Left kidney (tissue), 1 donor: ENCODE measurements at regions not wholly inside any gene's neighbourhood (a gene's known extent, or its start where the extent isn't known, plus 50 kb on each side); places are given as distances from the start of the nearest gene placed in this dataset.
"Not testable (repeated sequence)": the region's sequence is repeated elsewhere in the genome, so short reads cannot be mapped to it uniquely, and the experiment has no call there.

Source experiments
- DNase-seq: peaks from one replicate; pipeline ENCODE4 v3.0.0-alpha.2; 2013

- no peak for DNase-seq
These were observed 204.3 kb downstream of the DMRTA1 start for GRCh38 chr9:22650946-22651345.

GRCh38 chr9:22654833-22655232, 208.2 kb downstream of the DMRTA1 start:
- no peak for DNase-seq

GRCh38 chr9:22657713-22658112, 211.1 kb downstream of the DMRTA1 start:
- no peak for DNase-seq

GRCh38 chr9:22658484-22658883, 211.9 kb downstream of the DMRTA1 start:
- not testable (repeated sequence) for DNase-seq

GRCh38 chr9:22682536-22682935, 235.9 kb downstream of the DMRTA1 start:
- no peak for DNase-seq

GRCh38 chr9:22682961-22683699, 236.5 kb downstream of the DMRTA1 start:
- DNase-seq, result no peak

- no peak for DNase-seq
These were observed 237.1 kb downstream of the DMRTA1 start for GRCh38 chr9:22683700-22684075.

GRCh38 chr9:22693156-22693555, 246.5 kb downstream of the DMRTA1 start:
- no peak for DNase-seq

GRCh38 chr9:22700171-22700570, 253.5 kb downstream of the DMRTA1 start:
- DNase-seq, result no peak

- no peak for DNase-seq
These were observed 272.0 kb downstream of the DMRTA1 start for GRCh38 chr9:22718653-22719052.

- no peak for DNase-seq
These were observed 275.9 kb downstream of the DMRTA1 start for GRCh38 chr9:22722492-22722891.

- no peak for DNase-seq
These were observed 285.2 kb downstream of the DMRTA1 start for GRCh38 chr9:22731786-22732185.

GRCh38 chr9:22739712-22740111, 293.1 kb downstream of the DMRTA1 start:
- no peak for DNase-seq

- DNase-seq, result no peak
These were observed 294.2 kb downstream of the DMRTA1 start for GRCh38 chr9:22740781-22741180.

GRCh38 chr9:22742401-22742800, 295.8 kb downstream of the DMRTA1 start:
- no peak for DNase-seq

GRCh38 chr9:22773501-22774220, 327.0 kb downstream of the DMRTA1 start:
- no peak for DNase-seq

GRCh38 chr9:22790329-22790728, 343.7 kb downstream of the DMRTA1 start:
- no peak for DNase-seq

- no peak for DNase-seq
These were observed 362.3 kb downstream of the DMRTA1 start for GRCh38 chr9:22808876-22809275.

- DNase-seq, result no peak
These were observed 362.7 kb downstream of the DMRTA1 start for GRCh38 chr9:22809371-22809770.

GRCh38 chr9:22813529-22813928, 366.9 kb downstream of the DMRTA1 start:
- peak; percentile 14 for DNase-seq

- no peak for DNase-seq
These were observed 368.6 kb downstream of the DMRTA1 start for GRCh38 chr9:22815246-22815645.

GRCh38 chr9:22817181-22817580, 370.6 kb downstream of the DMRTA1 start:
- no peak for DNase-seq

- DNase-seq, result no peak
These were observed 382.6 kb downstream of the DMRTA1 start for GRCh38 chr9:22829236-22829635.

- DNase-seq, result no peak
These were observed 391.6 kb downstream of the DMRTA1 start for GRCh38 chr9:22838266-22838665.
